SW 1271 (cell line): ENCODE measurements at regions not wholly inside any gene's neighbourhood (a gene's known extent, or its start where the extent isn't known, plus 50 kb on each side); places are given as distances from the start of the nearest gene placed in this dataset.

ENCODE experiments used
- DNase-seq, 2 experiments: peaks; one replicate each; lab custom pipeline; 2025; lab: John Stamatoyannopoulos, UW

DNA sequence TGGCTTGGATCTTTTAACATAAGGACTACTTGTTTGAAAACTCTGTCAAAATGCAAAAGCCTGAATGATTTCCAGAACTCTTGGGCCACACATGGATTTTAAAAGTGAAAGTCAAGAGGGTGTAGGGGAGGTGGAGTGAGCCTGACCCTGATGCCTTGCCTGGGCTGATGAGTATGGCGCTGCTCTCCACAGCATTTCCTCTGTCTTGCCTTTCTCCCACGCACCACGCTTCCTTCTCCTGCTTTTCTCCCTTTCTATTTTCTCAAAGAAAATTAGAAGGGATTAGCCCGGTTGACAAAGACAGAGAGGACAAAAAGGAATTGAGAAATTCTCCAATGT, 207.0 kb upstream of the CCDC68 start:
- DNase-seq: no peak

- no peak for DNase-seq
Observed at GRCh38 chr18:55163550-55163949, 204.3 kb upstream of the CCDC68 start.

GRCh38 chr18:55161916-55162315, 202.7 kb upstream of the CCDC68 start:
- DNase-seq: no peak

DNA sequence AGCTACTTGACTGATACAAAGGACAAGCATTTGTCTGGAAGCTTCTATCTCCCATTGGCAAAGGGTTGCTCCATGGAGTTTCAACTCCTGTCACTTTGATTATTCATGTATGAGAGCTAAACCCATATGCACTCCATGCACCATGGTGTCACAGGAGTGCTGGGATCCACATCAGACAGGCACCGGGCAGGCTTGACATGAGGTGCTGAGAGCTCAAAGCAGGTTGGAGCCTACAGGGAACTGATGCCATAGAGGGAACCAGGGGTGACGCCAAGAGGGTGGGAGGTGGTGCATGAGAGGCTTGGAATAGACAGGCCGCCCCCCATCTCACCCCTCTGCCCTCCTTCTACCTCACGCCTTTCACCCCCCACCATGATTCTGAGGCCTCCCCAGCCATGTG, 199.8 kb upstream of the CCDC68 start:
- DNase-seq: no peak

DNA sequence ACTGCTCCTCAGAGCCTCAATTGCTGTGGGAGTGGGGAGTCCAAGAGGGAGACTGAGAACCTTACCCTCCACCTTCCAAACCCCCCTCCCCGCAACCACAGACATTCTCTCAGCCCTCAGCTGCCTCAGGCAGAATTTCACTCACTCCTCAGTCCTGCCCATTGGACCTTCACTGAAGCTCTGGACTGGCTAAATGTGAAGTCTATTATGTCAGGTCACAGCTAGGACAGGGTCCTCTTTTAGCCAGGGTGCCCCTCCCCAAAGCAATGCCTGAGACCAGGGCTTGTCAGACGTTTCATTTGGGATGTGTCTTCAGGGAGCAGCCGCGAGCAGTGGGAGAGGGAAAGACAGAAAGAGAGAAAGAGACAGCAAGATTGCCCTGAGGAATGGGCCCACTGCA, 199.3 kb upstream of the CCDC68 start:
- DNase-seq: no peak

GRCh38 chr18:55153346-55153745, 194.1 kb upstream of the CCDC68 start:
- no peak for DNase-seq

- DNase-seq: no peak
Observed at GRCh38 chr18:55152801-55153200, 193.5 kb upstream of the CCDC68 start.

- DNase-seq: no peak
Observed at GRCh38 chr18:55149994-55150393, 190.7 kb upstream of the CCDC68 start.

DNA sequence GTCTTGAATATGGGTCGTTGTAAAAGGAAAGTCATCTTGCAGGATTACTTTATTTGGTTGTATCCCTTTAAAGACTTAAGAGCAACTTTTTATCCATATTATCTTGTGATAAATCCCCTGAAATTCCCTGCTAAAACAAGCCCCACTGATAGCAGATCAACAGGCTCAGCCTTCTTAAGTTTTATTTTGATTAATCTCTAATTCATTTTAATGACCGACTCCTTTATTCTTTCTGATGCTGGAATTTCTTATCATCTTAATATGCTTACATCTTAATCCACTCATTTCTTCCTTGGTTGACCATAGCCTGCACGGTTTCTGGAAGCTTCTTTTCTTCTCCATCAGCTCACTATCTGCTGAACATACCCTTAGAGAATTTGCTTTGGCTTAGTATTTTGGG, 188.5 kb upstream of the CCDC68 start:
- no peak for DNase-seq

DNA sequence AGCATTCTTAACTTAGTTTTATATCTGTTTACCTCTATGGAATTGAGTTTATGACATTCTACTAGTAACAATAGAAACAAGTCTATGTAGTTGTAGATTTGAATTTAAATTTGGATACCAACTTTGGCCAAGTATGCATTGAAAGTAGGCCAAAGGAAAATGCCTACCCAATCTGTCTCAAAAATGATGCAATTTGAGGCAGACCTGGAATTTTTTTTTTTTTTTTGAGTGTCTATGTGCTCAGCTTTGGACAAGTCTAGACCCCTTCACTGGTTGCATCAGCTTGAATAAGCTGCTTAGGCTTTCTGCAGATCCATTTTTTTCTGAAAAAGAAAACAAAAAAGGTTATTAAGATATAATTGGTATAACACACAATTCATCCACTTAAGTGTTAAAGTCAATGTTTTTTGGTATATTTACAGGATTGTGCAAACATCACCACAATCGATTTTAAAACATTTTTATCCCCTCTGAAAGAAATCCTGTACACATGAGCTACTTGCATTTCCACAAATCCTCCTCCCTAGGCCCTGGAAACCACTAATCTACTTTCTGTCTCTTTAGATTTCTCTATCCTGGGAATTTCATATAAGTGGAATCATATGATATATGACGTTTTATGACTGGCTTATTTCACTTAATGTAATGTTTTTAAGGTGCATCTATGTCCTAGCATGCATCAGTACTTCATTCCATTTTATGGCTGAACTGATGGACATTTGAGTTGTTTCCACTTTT, 185.1 kb upstream of the CCDC68 start:
- DNase-seq: no peak

DNA sequence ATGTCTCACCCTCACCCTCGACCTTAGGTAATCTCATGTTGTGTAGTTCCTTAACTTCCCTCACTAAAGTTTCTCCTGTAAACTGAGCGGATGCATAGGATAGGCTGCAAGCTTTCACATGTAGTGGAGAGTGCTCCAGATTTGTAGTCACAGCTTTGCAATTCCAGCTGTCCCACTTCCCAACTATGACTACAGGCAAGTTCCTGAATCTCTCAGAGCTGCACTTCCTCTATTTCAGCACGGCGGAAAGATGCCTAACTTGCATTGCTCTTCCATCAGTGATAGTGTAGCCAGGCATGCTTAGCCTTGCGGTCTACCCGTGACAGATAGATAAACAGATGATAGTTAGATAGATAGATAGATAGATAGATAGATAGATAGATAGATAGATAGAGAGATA, 183.1 kb upstream of the CCDC68 start:
- no peak for DNase-seq

DNA sequence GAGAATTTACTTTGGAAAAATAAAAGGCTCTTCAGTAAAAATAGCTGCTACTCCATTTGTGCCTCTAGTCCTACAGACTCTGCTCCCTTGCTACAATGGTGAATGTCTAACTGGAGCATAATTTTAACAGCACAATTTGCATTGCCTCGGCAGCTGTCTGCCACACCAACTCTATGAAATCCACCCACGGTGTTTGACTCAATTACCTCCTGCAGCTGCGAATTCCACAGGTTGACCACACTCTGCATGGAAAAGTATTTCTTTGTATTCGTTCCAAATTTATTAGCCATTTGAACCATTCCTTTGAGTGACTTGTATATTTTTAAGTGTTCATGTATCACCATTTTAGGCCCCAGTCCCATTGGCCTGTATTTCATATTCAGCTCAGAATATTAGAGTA, 182.1 kb upstream of the CCDC68 start:
- DNase-seq: no peak

DNA sequence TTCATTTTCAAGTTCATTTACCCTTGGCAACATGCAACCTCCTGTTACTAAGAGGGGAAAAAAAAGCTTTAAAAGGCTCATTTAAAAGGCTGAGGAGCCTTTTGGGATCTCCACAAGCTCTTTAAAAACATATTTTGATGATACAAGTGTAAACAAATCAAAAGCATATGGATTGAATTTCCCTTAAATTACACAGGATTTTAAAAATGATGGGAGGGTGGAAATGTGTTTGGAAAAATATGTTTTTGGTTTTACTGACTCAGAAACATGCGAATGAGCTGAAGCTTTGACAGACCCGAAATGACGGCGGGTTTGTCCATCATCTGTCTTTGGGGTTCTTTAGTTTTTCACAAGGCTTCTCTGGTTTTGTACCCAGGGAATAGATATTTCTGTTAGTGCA, 180.6 kb upstream of the CCDC68 start:
- no peak for DNase-seq

DNA sequence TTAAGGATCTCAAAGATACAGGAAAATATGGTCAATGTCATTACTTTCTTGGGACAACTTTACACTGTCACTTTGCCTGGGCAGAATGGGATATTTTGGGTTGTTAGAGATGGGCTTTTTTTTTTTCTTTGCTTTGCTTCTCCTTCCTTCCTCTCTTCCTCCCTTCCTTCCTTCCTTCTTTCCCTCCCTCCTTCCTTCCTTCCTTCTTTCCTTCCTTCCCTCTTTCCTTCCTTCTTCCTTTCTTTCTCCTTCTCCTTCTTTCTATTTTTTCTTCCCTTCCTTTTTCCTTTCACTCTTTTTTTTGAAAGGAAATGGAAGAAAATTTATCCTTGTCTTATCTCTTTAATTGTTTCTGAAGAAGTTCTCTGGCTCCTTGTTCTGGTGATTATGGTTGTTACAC, 180.0 kb upstream of the CCDC68 start:
- DNase-seq: no peak

- DNase-seq: no peak
Observed at GRCh38 chr18:55138401-55138800, 179.1 kb upstream of the CCDC68 start.

- no peak for DNase-seq
Observed at GRCh38 chr18:55137602-55138001, 178.3 kb upstream of the CCDC68 start.

DNA sequence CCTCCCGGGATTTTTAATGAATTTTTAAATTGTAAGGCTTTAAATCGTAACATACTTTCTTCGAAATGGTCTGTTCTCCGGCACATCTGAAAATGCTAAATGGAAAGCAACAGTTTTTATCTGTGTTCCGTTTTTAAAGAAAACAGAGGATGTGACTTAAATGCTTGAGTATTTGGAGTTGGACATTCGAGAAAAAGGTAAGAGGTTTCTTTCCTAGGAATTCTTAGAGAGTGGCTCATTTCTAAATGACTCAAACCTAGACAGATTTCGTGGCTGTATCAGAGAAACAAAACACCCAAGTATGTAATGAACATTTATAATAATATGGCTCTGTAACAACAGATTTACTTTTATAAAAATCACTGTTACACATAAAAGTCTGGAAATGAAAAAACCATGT, 177.6 kb upstream of the CCDC68 start:
- no peak for DNase-seq

GRCh38 chr18:55136258-55136657, 177.0 kb upstream of the CCDC68 start:
- DNase-seq: no peak

DNA sequence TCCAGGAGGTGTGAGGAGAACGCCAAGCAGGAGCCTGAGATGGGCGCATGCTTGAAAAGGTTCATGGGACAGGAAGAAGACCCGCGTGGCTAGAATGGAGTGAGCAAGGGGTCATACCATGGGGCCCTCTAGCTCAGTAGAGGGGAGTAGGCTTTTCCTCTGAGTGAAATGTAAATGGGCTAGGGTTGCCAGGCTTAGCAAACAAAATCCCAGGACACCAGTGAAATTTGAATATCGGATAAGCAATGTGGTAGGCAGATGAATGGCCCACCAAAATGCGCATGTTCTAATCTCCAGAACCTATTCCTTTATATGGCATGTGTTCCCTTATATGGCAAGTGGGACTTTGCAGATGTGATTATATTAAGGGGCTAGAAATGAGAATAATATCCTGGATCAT, 174.1 kb upstream of the CCDC68 start:
- no peak for DNase-seq

DNA sequence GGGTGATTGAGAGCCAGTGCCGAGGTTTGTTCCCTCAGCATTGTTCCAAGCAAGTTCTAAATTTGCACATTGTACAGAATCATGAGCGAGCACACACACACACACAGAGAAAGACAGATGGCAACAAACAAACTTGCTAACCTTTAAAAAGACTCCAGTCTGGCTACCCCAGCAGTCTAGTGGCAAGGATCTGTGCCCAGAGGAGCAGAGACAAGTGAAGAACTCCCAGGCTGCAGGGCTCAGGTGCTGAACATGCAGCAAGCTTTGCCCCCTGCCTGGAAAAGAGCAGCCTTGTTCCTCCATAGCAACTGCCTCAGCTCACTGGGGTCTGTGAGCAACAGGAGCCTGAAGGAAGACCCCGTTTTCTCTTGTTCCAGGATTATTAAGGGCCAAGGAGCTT, 169.2 kb upstream of the CCDC68 start:
- no peak for DNase-seq

DNA sequence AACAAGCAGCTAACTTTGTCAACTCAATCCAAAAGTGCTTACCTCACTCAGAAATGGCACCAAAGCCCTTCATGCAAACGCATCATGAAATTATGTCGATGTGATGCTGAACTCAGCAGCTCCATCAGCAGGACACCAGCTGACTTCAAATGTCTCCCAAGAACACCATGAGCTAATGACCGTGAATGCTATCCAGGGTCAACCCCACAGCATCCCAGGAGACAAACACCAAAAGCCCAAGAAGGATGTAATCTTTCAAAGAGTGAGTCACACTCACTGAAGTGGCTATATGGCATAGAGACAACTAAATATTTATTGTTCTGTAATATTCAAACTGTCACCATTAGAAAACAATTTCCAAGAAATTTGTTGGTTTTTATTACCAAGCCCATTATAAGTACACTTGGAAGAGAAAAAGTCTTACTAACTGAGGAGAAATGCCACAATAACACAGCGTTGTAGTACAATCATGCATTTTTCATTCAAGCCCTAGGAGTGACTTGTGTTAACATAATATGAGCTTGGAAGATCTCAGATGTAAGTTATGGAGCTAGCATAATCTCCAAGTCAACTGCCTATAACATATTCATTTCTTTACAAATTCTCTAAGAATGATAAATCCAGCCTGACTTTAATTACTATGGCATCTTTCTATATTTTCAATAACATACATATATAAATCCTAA, 165.0 kb upstream of the CCDC68 start:
- no peak for DNase-seq

DNA sequence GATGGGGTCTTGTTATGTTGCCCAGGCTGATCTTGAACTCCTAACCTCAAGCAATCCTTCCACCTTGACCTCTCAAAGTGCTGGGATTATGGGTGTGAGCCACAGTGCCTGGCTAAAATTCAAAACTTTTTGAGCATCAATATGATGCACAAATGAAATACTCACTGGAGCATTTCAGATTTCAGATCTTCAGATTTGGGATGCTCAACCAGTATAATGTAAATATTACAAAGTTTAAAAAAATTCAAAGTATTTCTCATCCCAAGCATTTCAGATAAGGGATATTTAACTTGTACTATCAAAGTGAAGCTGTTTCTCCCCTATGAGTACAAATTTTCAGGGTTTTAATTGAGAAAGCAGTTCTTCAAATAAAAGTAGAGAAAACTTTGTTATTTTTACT, 164.1 kb upstream of the CCDC68 start:
- DNase-seq: no peak

GRCh38 chr18:55121397-55122170, 162.3 kb upstream of the CCDC68 start:
- DNase-seq: no peak
